GM06990 (cell line): ENCODE measurements at regions not wholly inside any gene's neighbourhood (a gene's known extent, or its start where the extent isn't known, plus 50 kb on each side); places are given as distances from the start of the nearest gene placed in this dataset.

Experiments
- DNase-seq: peaks from one replicate; pipeline ENCODE4 v3.0.0-alpha.2; 2011; ENCODE audit not compliant: insufficient read length; ENCODE audit errors: extremely low read depth
- H3K27me3 ChIP-seq: replicated peaks from 2 replicates; pipeline ENCODE4 v1.6.0; 2011; ENCODE audit warnings: low read length; ENCODE audit not compliant: control insufficient read depth, insufficient read depth
- H3K36me3 ChIP-seq: 2 replicates; pipeline ENCODE4 v1.5.1; 2011; ENCODE audit warnings: low read length; ENCODE audit not compliant: control insufficient read depth, insufficient read depth
- H3K4me3 ChIP-seq: replicated peaks from 2 replicates; pipeline ENCODE4 v1.5.1; 2011; ENCODE audit warnings: low read depth, mild to moderate bottlenecking, control low read depth, low read length
- CTCF ChIP-seq: IDR thresholded peaks from 2 replicates; pipeline ENCODE4 v1.5.1; 2011; ENCODE audit warnings: low read length, control low read depth, mild to moderate bottlenecking, inconsistent platforms; ENCODE audit not compliant: insufficient read depth, poor library complexity, severe bottlenecking

- Histone ChIP-seq H3K27me3 (no peaks in the 10 kb centered on the region), H3K4me3 (no peak overlapping the region), H3K36me3 (no peaks in the 10 kb centered on the region)
- no peak for TF ChIP-seq CTCF
- DNase-seq, result no peak
Observed at GRCh38 chr4:81565142-81565870, 93.6 kb upstream of the RASGEF1B start.

- no peak overlapping the region for H3K4me3 ChIP-seq
- no peaks in the 10 kb centered on the region for H3K27me3 ChIP-seq
- TF ChIP-seq CTCF, result no peak
- no peaks in the 10 kb centered on the region for H3K36me3 ChIP-seq
- no peak for DNase-seq
Observed at GRCh38 chr4:81564025-81564424, 92.3 kb upstream of the RASGEF1B start.

GRCh38 chr4:81562093-81562492 lies 90.4 kb upstream of the RASGEF1B start:
- Histone ChIP-seq H3K27me3 (no peaks in the 10 kb centered on the region), H3K36me3 (no peaks in the 10 kb centered on the region), H3K4me3 (no peak overlapping the region)
- no peak for TF ChIP-seq CTCF
- DNase-seq, result peak; percentile 77

GRCh38 chr4:81557306-81557705 lies 85.6 kb upstream of the RASGEF1B start:
- TF ChIP-seq CTCF, result no peak
- DNase-seq, result no peak
- Histone ChIP-seq H3K27me3 (no peaks in the 10 kb centered on the region), H3K4me3 (no peak overlapping the region), H3K36me3 (no peaks in the 10 kb centered on the region)

GRCh38 chr4:81555489-81555888 lies 83.8 kb upstream of the RASGEF1B start:
- TF ChIP-seq CTCF, result no peak
- no peak for DNase-seq
- no peak overlapping the region for H3K4me3 ChIP-seq
- H3K27me3 ChIP-seq, result no peaks in the 10 kb centered on the region
- no peaks in the 10 kb centered on the region for H3K36me3 ChIP-seq

GRCh38 chr4:81552086-81552485 lies 80.4 kb upstream of the RASGEF1B start:
- no peak for TF ChIP-seq CTCF
- Histone ChIP-seq H3K27me3 (no peaks in the 10 kb centered on the region), H3K4me3 (no peak overlapping the region), H3K36me3 (no peaks in the 10 kb centered on the region)
- no peak for DNase-seq
